Skeletal muscle cell (primary cell): ENCODE measurements at regions not wholly inside any gene's neighbourhood (a gene's known extent, or its start where the extent isn't known, plus 50 kb on each side); places are given as distances from the start of the nearest gene placed in this dataset.

Experiments used
- DNase-seq: peaks from one replicate; pipeline ENCODE4 v3.0.0-alpha.2; 2010; ENCODE audit warnings: low read depth
- H3K4me3 ChIP-seq: 2 replicates; pipeline ENCODE4 v1.5.1; 2011; ENCODE audit warnings: low read depth, mild to moderate bottlenecking, control low read depth, low read length, moderate library complexity

- no peak for DNase-seq
- H3K4me3 ChIP-seq, result no peak overlapping the region
Measured at GRCh38 chr16:5670198-5670597, 572.6 kb upstream of the EEF2KMT start.

GRCh38 chr16:5668553-5668952, 571.0 kb upstream of the EEF2KMT start:
- no peak overlapping the region for H3K4me3 ChIP-seq
- no peak for DNase-seq

GRCh38 chr16:5665834-5666233, 568.2 kb upstream of the EEF2KMT start:
- no peak for DNase-seq
- H3K4me3 ChIP-seq, result no peak overlapping the region

- no peak overlapping the region for H3K4me3 ChIP-seq
- no peak for DNase-seq
Measured at GRCh38 chr16:5653789-5654188, 556.2 kb upstream of the EEF2KMT start.

DNA sequence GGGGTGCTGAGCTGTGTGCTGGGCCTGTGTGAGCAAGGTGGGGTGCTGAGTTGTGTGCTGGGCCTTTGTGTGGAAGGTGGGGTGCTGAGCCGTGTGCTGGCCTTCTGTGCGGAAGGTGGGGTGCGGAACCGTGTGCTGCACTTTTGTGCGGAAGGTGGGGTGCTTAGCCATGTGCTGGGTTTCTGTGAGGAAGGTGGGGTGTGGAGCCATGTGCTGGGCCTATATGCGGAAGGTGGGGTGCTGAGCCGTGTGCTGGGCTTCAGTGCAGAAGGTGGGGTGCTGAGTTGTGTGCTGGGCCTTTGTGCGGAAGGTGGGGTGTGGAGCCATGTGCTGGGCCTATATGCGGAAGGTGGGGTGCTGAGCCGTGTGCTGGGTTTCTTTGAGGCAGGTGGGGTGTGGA, 555.4 kb upstream of the EEF2KMT start:
- DNase-seq, result no peak
- H3K4me3 ChIP-seq, result no peak overlapping the region

GRCh38 chr16:5649762-5650743, 552.5 kb upstream of the EEF2KMT start:
- DNase-seq, result no peak
- H3K4me3 ChIP-seq, result no peak overlapping the region

DNA sequence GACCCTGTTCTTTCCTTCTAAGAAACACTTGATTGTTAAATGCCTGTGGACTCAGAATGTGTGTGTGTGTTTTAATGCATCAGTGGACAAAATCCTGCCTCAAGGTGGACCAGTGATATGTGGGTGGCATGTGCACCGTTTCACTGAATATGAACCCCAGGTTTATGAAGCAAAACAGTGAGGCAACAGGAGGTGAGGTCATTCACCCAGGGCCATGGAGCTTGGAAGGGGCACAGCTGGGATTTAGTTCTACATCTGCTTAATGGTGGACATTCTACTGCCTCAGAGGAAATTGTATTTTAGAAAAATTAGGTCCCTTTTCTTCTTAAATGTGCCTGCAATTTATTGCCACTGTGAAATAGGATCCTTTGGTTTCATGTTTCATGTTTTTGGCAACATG, 549.5 kb upstream of the EEF2KMT start:
- DNase-seq, result no peak
- no peak overlapping the region for H3K4me3 ChIP-seq

DNA sequence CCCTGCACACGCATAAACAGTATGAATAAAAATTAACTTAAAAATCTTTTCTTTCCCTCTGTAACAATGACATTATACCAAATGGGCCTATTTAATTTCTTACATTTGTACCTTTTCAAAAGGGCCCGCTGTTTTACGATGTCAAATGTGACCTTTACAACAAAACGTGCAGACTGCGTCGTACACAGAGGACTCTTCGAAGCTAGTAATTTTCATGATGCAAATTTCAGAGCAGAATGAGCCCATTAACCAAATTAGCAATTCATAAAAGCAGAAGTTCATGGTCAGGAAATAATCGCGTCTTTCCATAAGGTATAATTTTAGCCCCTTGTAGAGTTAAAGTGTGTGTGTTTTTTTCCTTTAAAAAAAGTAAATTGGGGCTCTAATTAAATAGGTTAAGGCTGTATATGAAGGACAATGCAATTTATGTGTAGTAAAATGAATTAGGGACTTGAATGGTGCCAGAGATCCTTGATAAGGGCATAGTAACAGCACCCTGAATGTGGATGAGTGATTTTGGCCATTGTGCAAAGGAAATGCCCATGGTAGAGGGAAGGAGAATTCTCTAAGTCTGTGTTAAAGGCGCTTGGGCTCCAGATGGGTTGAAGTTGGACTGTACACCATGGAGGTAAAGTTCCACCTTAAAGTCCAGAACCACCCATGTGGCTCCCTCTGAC, 546.4 kb upstream of the EEF2KMT start:
- H3K4me3 ChIP-seq, result no peak overlapping the region
- no peak for DNase-seq

- no peak for DNase-seq
- H3K4me3 ChIP-seq, result no peak overlapping the region
Measured at GRCh38 chr16:5642436-5642835, 544.8 kb upstream of the EEF2KMT start.

DNA sequence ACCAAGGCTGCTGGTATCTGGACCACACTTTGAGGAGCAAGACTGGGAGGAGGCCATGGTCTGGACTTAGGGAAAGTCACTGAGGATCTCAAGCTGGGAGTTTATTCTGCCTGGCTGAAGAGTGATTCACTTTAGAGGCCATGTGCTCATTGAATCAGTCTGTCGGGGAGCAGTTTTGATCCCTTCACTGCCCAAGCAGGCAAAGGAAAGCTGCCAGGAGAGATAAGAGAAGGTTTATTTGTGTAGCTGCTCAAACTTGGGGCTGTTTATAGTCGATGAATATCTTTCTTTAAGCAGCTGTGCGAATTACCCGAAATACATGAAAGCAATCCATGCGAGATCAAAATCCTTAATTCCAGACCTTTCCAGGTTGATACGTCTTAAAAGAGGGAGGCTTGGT, 544.4 kb upstream of the EEF2KMT start:
- DNase-seq, result no peak
- H3K4me3 ChIP-seq, result no peak overlapping the region

DNA sequence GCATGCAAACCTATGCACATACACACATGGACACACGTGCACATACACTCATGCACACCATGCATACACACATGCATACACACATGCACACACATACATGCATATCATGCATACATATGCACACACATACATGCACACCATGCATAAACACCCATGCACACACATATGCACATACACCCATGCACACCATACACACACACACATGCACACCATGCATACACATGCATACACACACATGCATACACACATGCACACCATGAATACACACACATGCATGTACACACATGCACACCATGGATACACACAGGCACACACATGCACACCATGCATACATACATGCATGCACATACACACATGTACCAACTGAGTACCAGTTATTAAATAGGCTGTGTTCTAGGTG, 543.3 kb upstream of the EEF2KMT start:
- H3K4me3 ChIP-seq, result no peak overlapping the region
- DNase-seq, result no peak

DNA sequence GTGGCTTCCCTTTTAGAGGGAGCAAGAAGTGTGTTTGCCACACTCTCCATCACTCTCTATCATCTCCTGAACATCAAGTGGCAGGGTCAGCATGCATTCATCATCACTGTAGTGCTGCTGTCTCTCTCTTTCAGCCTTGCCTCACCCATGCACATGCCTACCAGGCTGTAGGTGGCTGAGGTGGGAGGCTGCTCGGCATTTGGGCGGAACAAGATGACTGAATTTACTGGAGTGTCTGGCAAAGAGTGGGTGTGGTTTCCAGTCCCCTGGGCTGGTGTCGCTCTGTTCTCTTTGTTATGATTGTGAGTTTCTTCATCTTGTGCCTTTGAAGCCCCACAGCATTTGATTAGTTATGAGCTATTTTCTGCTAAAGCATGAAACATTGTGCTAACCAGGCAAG, 541.9 kb upstream of the EEF2KMT start:
- no peak for DNase-seq
- H3K4me3 ChIP-seq, result no peak overlapping the region

GRCh38 chr16:5635331-5635730, 537.7 kb upstream of the EEF2KMT start:
- no peak overlapping the region for H3K4me3 ChIP-seq
- DNase-seq, result no peak

DNA sequence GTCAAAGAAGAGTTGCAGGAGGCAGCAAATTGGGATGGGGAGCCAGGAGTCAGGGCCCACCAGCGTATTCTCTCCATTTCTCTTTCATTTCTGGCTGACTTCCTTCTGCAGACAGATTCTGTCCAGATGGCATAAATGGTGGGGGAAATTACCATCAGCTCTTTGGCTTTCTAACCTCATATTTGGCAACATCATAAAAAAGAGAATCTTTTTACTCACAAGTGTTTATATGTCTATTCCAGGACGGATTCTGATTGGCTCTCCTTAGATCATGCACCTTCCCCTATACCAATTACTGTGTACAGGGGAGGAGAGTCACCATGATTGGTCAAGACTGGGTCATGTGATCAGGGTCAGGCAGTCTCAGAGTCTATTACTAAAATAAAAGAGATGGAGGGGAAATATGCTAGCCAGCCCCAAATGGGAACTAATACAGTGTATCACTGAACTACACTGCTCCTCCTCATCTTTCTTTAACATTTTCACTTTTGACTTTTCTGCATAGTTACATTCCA, 537.1 kb upstream of the EEF2KMT start:
- H3K4me3 ChIP-seq, result no peak overlapping the region
- no peak for DNase-seq

DNA sequence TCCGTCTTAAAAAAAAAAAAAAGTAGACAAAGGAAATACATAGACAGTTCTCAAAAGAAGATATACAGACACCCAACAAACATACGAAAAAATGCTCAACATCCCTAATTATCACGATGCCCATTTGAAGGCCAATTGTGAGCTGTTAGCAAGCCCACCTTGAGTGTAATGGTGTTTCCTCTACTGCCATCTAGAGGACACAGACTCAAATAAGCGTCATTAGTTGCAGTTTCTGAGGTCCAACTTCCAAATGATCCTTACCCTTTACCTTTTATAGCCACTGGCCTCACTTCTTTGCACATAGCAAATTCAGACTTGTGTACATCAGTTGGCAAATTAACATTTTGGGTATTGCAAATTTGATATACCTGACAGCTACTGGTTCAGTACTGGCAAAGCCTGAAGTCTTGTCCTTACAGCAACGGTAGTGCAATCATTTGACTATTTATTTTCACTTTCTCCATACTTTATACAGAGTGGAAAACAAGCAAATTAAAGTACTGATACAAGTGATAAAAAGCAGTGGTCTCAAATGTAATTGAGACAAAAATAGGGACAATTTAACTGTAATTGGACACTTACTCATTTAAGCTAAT, 536.3 kb upstream of the EEF2KMT start:
- DNase-seq, result no peak
- H3K4me3 ChIP-seq, result no peak overlapping the region

DNA sequence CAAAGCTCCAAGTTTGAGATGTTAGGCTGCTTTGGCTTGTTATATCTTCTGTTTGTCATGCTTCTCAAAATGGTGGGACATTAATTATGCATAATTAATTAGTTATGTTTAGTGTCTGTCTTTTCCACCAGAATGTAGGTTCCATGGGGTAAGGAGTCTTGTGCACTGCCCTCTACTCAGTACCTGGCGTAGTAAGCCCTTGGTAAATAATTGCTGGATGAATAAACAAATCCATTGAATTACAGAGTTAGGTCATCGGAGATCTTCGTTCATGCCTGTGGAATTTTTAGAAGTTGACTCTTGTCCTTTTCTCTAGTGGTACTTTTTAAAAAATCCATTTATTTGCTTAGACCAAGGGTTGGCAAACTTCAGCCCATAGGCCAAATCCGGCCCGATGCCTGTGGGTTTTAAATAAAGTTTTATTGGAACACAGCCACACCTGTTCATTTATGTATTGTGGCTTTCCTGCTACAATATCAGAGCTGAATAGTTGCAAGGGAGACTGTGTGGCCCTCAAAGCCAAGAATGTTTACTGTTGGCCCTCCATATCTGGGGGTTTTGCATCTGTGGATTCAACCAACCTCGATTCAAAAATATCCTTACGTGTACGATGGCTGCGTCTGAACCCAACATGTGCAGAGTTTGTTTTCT, 524.8 kb upstream of the EEF2KMT start:
- no peak for DNase-seq
- no peak overlapping the region for H3K4me3 ChIP-seq

- DNase-seq, result no peak
- no peak overlapping the region for H3K4me3 ChIP-seq
Measured at GRCh38 chr16:5621826-5622225, 524.2 kb upstream of the EEF2KMT start.

DNA sequence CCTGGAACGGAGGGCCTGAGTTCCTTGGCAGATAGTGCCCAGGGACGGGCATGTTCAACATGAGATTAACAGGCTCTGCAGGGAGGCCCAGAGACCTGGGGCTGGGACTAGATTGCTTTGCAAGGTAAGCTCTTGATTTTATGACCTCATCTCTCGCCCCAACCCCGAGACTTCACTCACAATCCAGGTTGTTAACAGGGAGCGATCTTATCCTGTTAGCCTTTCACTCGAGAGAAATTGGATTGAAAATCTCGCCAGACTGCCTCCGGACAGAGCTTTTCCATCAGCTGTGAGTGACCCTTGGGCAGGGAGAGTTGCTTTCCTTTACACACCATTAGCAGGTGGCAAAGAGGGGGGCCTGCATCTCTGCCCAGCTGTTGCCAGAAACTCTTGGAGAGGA, 521.7 kb upstream of the EEF2KMT start:
- DNase-seq, result no peak
- H3K4me3 ChIP-seq, result no peak overlapping the region

DNA sequence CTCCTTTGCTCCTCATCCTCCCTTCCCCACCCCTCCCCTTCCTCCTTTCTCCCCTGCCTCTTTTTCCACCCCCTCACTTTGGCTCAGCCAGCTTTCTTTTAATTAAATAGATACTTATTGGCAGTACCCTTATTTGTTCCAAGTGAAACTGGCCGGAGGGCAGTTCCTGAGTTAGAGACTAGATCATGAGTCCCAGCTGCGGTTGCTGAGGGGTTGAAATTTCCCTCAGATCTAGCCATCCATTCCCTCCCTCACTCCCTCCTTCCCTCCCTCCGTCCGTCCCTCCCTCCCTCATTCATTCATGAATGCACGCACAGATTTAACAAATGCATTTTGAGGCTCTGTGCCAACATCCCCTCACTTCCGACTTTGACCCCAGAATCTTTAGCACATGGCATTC, 519.2 kb upstream of the EEF2KMT start:
- H3K4me3 ChIP-seq, result no peak overlapping the region
- DNase-seq, result no peak
